ENCODE measurements at regions not wholly inside any gene's neighbourhood (a gene's known extent, or its start where the extent isn't known, plus 50 kb on each side); places are given as distances from the start of the nearest gene placed in this dataset.

DNA sequence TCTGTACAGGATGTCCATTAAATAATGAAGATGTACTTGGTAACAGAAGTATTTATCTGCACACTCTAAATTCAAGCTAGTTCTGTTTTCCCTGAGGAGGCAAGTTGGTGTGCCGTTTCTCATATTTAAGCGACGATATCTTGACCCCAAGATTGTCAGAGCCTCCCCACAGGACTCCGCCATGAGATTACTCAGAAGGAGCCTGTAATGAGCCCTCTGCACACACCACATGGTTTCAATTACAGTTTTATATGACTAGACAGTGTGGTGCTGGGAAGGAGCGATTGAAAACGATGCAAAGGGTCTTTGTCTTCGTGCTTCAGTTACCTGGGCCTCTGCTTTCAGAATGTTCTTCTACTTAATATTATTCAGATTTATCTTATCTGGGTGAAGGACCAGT is 840.4 kb upstream of the WWC1 start:
- H3K9me3 ChIP-seq (ENCODE audit: control insufficient read depth in 2 of 2, low read length in 2 of 2): no peaks in the 10 kb centered on the region
- no peak overlapping the region for H3K27ac ChIP-seq (ENCODE audit: low read length)
- H3K4me3 ChIP-seq (ENCODE audit: low read length in 2 of 2): no peak overlapping the region
- H3K36me3 ChIP-seq (ENCODE audit: control insufficient read depth in 2 of 2, insufficient read depth in 2 of 2, low read length in 2 of 2): no peaks in the 10 kb centered on the region
- H3K4me1 ChIP-seq (ENCODE audit: control insufficient read depth, insufficient read depth, low read length): no peaks in the 10 kb centered on the region
- no peaks in the 10 kb centered on the region for H3K27me3 ChIP-seq (ENCODE audit: control insufficient read depth in 1 of 2, insufficient read depth in 2 of 2, low read length in 2 of 2)
- H3K9ac ChIP-seq (ENCODE audit: low read length in 2 of 2): no peak overlapping the region

DNA sequence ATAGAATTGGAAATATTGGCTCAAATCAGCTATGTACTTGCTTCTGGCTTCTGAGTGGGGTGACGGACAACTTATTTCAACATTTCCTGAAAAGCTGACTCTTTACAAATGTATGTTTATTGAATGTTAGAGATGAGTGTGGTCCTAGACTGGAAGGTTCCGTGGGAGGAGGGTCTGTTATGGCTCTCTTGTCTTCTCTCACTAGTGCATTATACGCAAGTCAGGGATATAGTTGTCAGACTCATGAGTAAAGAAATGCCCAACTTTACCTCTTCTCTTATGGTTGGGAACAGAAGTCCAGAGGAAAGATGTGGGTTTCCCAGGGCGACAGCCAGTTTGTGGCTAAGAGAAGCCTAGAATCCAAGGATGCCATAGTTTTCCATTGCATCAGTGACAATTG is 839.3 kb upstream of the WWC1 start:
- Histone ChIP-seq H3K9me3 (ENCODE audit: control insufficient read depth in 2 of 2, low read length in 2 of 2) (no peaks in the 10 kb centered on the region), H3K27me3 (ENCODE audit: control insufficient read depth in 1 of 2, insufficient read depth in 2 of 2, low read length in 2 of 2) (no peaks in the 10 kb centered on the region), H3K36me3 (ENCODE audit: control insufficient read depth in 2 of 2, insufficient read depth in 2 of 2, low read length in 2 of 2) (no peaks in the 10 kb centered on the region), H3K4me1 (ENCODE audit: control insufficient read depth, insufficient read depth, low read length) (no peaks in the 10 kb centered on the region), H3K9ac (ENCODE audit: low read length in 2 of 2) (no peak overlapping the region), H3K27ac (ENCODE audit: low read length) (no peak overlapping the region), H3K4me3 (ENCODE audit: low read length in 2 of 2) (no peak overlapping the region)

DNA sequence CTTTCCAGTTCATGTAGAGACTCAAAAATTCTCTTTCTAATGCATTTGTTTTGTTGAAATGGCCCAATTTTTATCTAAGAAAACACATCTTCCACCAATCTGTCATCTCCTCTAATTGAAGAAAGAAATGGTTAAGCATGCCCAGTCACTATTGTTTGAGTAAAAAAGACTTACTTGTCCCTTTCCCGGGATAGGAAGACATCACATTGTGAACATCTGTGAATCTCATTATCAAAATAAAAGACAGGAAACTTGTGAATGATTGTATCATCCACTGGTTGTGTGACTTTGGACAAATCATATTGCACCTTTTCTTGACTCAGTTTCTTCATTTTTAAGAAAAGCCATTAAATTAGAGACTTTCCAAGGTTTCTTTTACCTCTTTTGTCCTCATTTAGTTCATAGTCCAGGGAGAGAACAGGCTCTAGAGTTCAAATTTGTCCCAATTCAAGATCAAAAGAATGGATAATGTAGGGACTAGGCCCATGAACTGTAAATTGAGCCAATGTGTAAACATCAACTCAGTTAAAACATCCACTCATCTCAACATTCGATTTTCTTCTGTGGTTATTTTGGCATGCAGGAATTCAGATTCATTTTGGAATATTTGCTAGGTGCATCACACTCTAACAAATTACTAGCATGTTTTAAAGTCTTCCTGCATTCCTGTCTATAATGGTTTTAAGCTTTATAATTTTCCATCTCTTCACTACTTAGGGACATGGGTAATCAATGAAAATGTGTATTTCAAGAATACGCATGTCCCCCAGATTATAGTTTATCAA is 838.0 kb upstream of the WWC1 start:
- no peaks in the 10 kb centered on the region for H3K36me3 ChIP-seq (ENCODE audit: control insufficient read depth in 2 of 2, insufficient read depth in 2 of 2, low read length in 2 of 2)
- no peak overlapping the region for H3K9ac ChIP-seq (ENCODE audit: low read length in 2 of 2)
- H3K27ac ChIP-seq (ENCODE audit: low read length): no peak overlapping the region
- H3K27me3 ChIP-seq (ENCODE audit: control insufficient read depth in 1 of 2, insufficient read depth in 2 of 2, low read length in 2 of 2): no peaks in the 10 kb centered on the region
- H3K4me3 ChIP-seq (ENCODE audit: low read length in 2 of 2): no peak overlapping the region
- H3K4me1 ChIP-seq (ENCODE audit: control insufficient read depth, insufficient read depth, low read length): no peaks in the 10 kb centered on the region
- no peaks in the 10 kb centered on the region for H3K9me3 ChIP-seq (ENCODE audit: control insufficient read depth in 2 of 2, low read length in 2 of 2)

DNA sequence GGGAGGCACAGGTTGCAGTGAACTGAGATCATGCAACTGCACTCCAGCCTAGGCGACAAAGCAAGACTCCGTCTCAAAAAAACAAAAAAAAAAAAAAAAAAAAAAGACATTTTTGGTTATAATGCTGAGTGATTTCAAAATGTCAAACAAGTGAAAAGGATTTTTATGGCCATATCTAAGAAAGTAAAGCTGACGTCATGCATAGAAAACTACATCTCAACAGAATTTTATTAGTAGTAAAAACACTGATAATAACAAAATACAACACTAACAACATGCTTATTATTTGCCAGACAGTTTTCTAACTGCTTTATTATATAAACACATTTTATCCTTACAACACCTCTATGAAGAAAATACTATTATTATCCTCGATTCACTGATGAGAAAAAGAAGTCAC is 833.0 kb upstream of the WWC1 start:
- no peak overlapping the region for H3K27ac ChIP-seq (ENCODE audit: low read length)
- no peaks in the 10 kb centered on the region for H3K4me1 ChIP-seq (ENCODE audit: control insufficient read depth, insufficient read depth, low read length)
- H3K4me3 ChIP-seq (ENCODE audit: low read length in 2 of 2): no peak overlapping the region
- no peak overlapping the region for H3K9ac ChIP-seq (ENCODE audit: low read length in 2 of 2)
- no peaks in the 10 kb centered on the region for H3K27me3 ChIP-seq (ENCODE audit: control insufficient read depth in 1 of 2, insufficient read depth in 2 of 2, low read length in 2 of 2)
- H3K36me3 ChIP-seq (ENCODE audit: control insufficient read depth in 2 of 2, insufficient read depth in 2 of 2, low read length in 2 of 2): no peaks in the 10 kb centered on the region
- peaks cover 0 to 3% of the 10 kb centered on the region in 2 donors for H3K9me3 ChIP-seq (ENCODE audit: control insufficient read depth in 2 of 2, low read length in 2 of 2)

DNA sequence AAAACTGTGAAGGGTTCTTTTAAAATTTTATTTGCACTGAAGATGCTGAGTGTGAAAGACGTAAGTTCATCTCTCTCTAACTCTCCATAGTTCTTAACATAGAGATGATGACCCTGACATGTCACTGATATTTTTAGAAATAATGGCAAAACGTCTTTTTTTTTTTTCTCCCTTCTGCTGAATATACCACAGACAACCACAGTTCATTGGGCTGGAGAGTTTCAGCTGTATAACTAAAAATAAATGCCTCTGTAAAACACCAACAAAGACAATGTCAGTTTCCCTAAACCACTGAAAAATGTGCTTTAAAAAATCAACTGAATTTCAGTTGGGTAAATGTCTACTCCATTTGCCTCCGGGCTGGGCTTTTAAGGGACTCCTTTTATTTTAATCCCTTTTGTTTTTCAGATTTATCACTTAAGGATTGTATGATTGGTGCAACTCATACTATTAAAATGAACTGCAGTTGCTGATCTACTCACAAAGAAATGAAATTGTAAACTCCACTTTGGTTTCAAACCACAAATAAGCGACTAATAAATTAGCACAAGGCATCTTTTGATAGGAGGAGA is 830.9 kb upstream of the WWC1 start:
- H3K9ac ChIP-seq (ENCODE audit: low read length in 2 of 2): no peak overlapping the region
- H3K27me3 ChIP-seq (ENCODE audit: control insufficient read depth in 1 of 2, insufficient read depth in 2 of 2, low read length in 2 of 2): no peaks in the 10 kb centered on the region
- no peak overlapping the region for H3K27ac ChIP-seq (ENCODE audit: low read length)
- H3K36me3 ChIP-seq (ENCODE audit: control insufficient read depth in 2 of 2, insufficient read depth in 2 of 2, low read length in 2 of 2): no peaks in the 10 kb centered on the region
- no peaks in the 10 kb centered on the region for H3K4me1 ChIP-seq (ENCODE audit: control insufficient read depth, insufficient read depth, low read length)
- no peak overlapping the region for H3K4me3 ChIP-seq (ENCODE audit: low read length in 2 of 2)
- peaks cover 0 to 3% of the 10 kb centered on the region in 2 donors for H3K9me3 ChIP-seq (ENCODE audit: control insufficient read depth in 2 of 2, low read length in 2 of 2)

DNA sequence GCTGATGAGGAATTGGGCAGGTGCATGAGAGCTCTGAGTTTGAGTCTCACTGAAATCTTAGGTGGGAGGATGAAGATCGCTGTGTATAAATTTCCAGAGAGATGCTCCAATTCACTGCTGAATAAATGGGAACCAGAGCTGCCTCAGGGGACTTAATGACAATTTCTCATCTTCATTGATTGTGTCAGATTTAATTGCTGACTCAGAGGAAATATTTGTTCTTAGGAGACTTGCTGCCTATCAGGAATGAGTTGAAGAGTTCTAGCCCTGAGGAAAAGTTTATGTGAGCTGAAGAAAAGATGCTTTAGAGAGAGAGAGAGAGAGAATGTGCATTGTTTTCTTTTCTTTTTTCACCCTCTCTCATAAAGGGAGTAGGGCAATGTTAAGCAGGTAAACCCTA is 827.5 kb upstream of the WWC1 start:
- Histone ChIP-seq H3K9me3 (ENCODE audit: control insufficient read depth in 2 of 2, low read length in 2 of 2) (peaks cover 0 to 3% of the 10 kb centered on the region in 2 donors), H3K36me3 (ENCODE audit: control insufficient read depth in 2 of 2, insufficient read depth in 2 of 2, low read length in 2 of 2) (no peaks in the 10 kb centered on the region), H3K27ac (ENCODE audit: low read length) (no peak overlapping the region), H3K4me1 (ENCODE audit: control insufficient read depth, insufficient read depth, low read length) (no peaks in the 10 kb centered on the region), H3K9ac (ENCODE audit: low read length in 2 of 2) (no peak overlapping the region), H3K27me3 (ENCODE audit: control insufficient read depth in 1 of 2, insufficient read depth in 2 of 2, low read length in 2 of 2) (no peaks in the 10 kb centered on the region), H3K4me3 (ENCODE audit: low read length in 2 of 2) (no peak overlapping the region)

DNA sequence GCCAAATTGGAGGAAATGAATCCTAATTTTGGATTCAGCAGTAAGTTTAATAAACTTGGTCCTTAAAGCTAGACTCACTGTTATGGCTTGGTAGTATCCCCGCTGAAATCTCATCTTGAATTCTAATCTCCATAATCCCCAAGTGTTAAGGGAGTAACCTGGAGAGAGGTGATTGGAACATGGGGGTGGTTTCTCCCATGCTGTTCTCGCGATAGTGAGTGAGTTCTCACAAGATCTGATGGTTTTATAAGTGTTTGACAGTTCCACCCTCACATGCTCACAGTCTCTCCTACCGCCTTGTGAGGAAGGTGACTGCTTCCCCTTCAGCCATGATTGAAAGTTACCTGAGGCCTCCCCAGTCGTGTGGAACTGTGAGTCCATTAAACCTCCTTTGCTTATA is 824.5 kb upstream of the WWC1 start:
- Histone ChIP-seq H3K36me3 (ENCODE audit: control insufficient read depth in 2 of 2, insufficient read depth in 2 of 2, low read length in 2 of 2) (no peaks in the 10 kb centered on the region), H3K4me3 (ENCODE audit: low read length in 2 of 2) (no peak overlapping the region), H3K9ac (ENCODE audit: low read length in 2 of 2) (no peak overlapping the region), H3K9me3 (ENCODE audit: control insufficient read depth in 2 of 2, low read length in 2 of 2) (peaks cover 0 to 3% of the 10 kb centered on the region in 2 donors), H3K27ac (ENCODE audit: low read length) (no peak overlapping the region), H3K27me3 (ENCODE audit: control insufficient read depth in 1 of 2, insufficient read depth in 2 of 2, low read length in 2 of 2) (no peaks in the 10 kb centered on the region), H3K4me1 (ENCODE audit: control insufficient read depth, insufficient read depth, low read length) (no peaks in the 10 kb centered on the region)

DNA sequence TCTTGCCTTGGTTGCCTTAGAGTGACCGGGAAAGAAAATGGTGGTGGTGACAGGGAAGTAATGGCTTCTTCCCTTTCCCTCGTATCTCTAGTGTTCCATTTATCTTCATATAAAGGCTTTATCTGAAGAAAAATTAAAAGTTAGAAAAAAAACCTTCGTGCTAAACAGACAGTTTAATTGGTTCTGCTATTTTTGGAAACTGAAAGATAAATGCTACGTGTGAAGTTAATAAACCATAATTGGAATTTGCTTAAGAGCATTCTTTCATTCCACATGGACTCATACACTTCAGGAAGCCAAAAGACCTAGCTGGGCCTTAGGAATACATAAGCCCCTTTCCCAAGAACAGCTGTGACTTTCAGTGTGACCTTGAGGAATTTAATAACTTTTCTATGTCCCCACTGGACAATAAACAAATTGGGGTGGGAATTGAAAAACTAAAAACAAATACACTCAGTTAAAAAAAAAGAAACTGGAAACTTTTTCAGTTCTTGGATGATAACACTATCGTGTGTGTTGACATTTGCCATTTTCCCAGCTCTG is 818.8 kb upstream of the WWC1 start:
- no peak overlapping the region for H3K4me3 ChIP-seq (ENCODE audit: low read length in 2 of 2)
- H3K9me3 ChIP-seq (ENCODE audit: control insufficient read depth in 2 of 2, low read length in 2 of 2): no peaks in the 10 kb centered on the region
- H3K36me3 ChIP-seq (ENCODE audit: control insufficient read depth in 2 of 2, insufficient read depth in 2 of 2, low read length in 2 of 2): no peaks in the 10 kb centered on the region
- no peak overlapping the region for H3K27ac ChIP-seq (ENCODE audit: low read length)
- H3K9ac ChIP-seq (ENCODE audit: low read length in 2 of 2): no peak overlapping the region
- H3K27me3 ChIP-seq (ENCODE audit: control insufficient read depth in 1 of 2, insufficient read depth in 2 of 2, low read length in 2 of 2): no peaks in the 10 kb centered on the region
- no peaks in the 10 kb centered on the region for H3K4me1 ChIP-seq (ENCODE audit: control insufficient read depth, insufficient read depth, low read length)

DNA sequence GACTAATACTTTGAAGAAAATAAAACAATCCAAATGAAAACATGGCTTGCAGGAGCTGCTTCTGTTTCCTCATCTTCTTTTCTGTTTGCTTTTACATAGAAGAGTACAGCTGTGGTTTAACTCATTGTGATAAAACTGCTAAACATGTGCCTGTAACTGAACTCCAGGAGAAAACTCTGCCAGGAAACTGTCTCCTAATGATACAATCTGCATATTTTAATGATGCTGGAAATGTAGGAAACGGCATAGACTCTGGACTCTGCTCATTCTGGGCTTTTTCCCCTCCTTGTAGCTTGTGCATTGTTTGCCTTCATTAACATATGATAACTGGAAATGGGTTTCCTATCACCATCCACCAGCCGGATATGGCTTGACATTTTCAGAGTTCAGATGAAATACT is 813.3 kb upstream of the WWC1 start:
- H3K9ac ChIP-seq (ENCODE audit: low read length in 2 of 2): no peak overlapping the region
- no peaks in the 10 kb centered on the region for H3K9me3 ChIP-seq (ENCODE audit: control insufficient read depth in 2 of 2, low read length in 2 of 2)
- H3K36me3 ChIP-seq (ENCODE audit: control insufficient read depth in 2 of 2, insufficient read depth in 2 of 2, low read length in 2 of 2): no peaks in the 10 kb centered on the region
- H3K4me1 ChIP-seq (ENCODE audit: control insufficient read depth, insufficient read depth, low read length): no peaks in the 10 kb centered on the region
- no peaks in the 10 kb centered on the region for H3K27me3 ChIP-seq (ENCODE audit: control insufficient read depth in 1 of 2, insufficient read depth in 2 of 2, low read length in 2 of 2)
- no peak overlapping the region for H3K4me3 ChIP-seq (ENCODE audit: low read length in 2 of 2)
- no peak overlapping the region for H3K27ac ChIP-seq (ENCODE audit: low read length)

DNA sequence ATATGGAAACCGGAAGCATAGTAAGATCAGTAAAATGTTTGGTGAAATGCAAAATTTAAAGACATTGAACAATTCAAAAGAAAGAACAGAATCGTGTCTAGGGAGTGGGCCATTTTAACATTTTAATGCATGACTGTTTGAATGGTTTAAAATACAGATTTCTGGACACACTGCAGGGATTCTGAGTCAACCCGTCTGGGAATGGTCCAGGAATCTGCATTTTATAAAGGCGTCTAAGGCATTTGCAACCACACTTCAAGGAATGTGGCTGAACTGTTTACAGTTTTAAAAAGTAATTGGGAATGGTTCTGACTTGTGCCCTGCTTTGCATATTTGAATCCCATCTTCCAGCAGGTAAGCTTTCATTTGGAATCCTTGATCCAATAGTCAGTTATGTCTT is 811.7 kb upstream of the WWC1 start:
- no peak overlapping the region for H3K9ac ChIP-seq (ENCODE audit: low read length in 2 of 2)
- H3K36me3 ChIP-seq (ENCODE audit: control insufficient read depth in 2 of 2, insufficient read depth in 2 of 2, low read length in 2 of 2): no peaks in the 10 kb centered on the region
- no peak overlapping the region for H3K27ac ChIP-seq (ENCODE audit: low read length)
- H3K9me3 ChIP-seq (ENCODE audit: control insufficient read depth in 2 of 2, low read length in 2 of 2): no peaks in the 10 kb centered on the region
- H3K4me1 ChIP-seq (ENCODE audit: control insufficient read depth, insufficient read depth, low read length): no peaks in the 10 kb centered on the region
- no peaks in the 10 kb centered on the region for H3K27me3 ChIP-seq (ENCODE audit: control insufficient read depth in 1 of 2, insufficient read depth in 2 of 2, low read length in 2 of 2)
- H3K4me3 ChIP-seq (ENCODE audit: low read length in 2 of 2): no peak overlapping the region

DNA sequence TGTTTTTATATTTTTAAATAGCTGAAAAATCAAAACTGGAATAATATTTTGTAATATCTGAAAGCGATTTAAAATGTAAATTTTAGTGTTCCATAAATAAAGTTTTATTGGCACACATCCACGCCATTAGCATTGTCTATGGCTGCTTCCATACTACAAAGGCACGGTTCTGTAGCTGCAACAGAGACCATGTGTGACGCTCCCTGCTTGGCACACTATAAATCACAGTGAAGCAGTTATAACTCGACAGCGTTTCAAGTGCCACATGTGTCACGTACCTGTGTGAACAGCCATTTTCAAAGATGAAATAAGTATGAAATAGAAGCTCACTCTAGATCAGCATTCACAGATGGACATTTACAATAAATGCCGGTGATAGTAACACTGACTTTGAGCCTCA is 810.1 kb upstream of the WWC1 start:
- no peaks in the 10 kb centered on the region for H3K4me1 ChIP-seq (ENCODE audit: control insufficient read depth, insufficient read depth, low read length)
- no peaks in the 10 kb centered on the region for H3K9me3 ChIP-seq (ENCODE audit: control insufficient read depth in 2 of 2, low read length in 2 of 2)
- no peak overlapping the region for H3K9ac ChIP-seq (ENCODE audit: low read length in 2 of 2)
- no peak overlapping the region for H3K4me3 ChIP-seq (ENCODE audit: low read length in 2 of 2)
- no peak overlapping the region for H3K27ac ChIP-seq (ENCODE audit: low read length)
- no peaks in the 10 kb centered on the region for H3K27me3 ChIP-seq (ENCODE audit: control insufficient read depth in 1 of 2, insufficient read depth in 2 of 2, low read length in 2 of 2)
- no peaks in the 10 kb centered on the region for H3K36me3 ChIP-seq (ENCODE audit: control insufficient read depth in 2 of 2, insufficient read depth in 2 of 2, low read length in 2 of 2)

Data from stomach smooth muscle (tissue), 2 donors.